ENCODE measurements at regions not wholly inside any gene's neighbourhood (a gene's known extent, or its start where the extent isn't known, plus 50 kb on each side); places are given as distances from the start of the nearest gene placed in this dataset.

DNA sequence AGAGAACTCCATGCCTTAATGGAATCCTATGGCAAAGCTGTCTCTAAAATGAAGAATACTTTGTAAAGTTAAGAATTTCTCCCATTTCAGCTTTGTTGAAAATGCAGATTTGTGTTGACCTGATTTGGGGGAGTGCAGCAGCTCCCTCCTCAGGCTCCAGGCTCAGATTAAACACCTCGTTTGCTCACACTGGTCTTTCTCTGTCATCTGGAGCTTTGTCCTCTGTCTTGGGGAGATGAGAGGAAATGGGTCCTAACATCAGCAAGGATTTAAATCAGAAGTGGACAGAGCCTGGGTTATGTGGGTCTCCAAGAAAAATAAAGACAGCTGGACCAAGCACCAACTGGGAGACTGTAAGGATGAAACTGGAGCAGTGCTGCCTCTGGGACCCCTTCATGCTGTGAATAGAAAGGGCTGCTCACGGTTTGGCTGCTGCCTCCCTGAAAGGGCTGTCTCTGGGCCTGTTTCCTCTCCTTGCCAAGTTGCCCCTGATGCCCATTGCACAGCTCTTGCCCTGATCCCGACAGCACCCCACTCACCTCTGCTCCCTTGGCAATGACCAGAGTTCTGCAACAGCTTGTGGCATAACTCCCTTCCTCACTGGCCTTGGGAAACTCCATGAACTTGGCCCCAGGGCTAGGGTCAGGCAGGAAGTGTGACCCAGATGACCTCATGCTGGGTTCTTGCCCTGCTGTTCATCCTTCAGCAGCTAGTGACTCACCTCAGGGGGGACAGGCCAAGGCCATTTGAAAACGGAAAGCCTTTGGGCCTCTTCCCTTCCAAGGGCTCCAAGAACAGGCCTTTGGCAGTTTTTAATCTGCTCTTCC lies 197.2 kb downstream of the CYP26B1 start:
- Histone ChIP-seq H3K4me1 (no peaks in the 10 kb centered on the region), H3K9me3 (no peaks in the 10 kb centered on the region), H3K27me3 (no peaks in the 10 kb centered on the region), H3K4me3 (ENCODE audit: low read depth, low read length) (no peak overlapping the region), H3K36me3 (no peaks in the 10 kb centered on the region)
- TF ChIP-seq, protein P1, sequence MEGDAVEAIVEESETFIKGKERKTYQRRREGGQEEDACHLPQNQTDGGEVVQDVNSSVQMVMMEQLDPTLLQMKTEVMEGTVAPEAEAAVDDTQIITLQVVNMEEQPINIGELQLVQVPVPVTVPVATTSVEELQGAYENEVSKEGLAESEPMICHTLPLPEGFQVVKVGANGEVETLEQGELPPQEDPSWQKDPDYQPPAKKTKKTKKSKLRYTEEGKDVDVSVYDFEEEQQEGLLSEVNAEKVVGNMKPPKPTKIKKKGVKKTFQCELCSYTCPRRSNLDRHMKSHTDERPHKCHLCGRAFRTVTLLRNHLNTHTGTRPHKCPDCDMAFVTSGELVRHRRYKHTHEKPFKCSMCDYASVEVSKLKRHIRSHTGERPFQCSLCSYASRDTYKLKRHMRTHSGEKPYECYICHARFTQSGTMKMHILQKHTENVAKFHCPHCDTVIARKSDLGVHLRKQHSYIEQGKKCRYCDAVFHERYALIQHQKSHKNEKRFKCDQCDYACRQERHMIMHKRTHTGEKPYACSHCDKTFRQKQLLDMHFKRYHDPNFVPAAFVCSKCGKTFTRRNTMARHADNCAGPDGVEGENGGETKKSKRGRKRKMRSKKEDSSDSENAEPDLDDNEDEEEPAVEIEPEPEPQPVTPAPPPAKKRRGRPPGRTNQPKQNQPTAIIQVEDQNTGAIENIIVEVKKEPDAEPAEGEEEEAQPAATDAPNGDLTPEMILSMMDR (IDR thresholded peaks at IDR 0.05; ENCODE audit: low read depth, low read length), result no peak
- DNase-seq, result no peak

DNA sequence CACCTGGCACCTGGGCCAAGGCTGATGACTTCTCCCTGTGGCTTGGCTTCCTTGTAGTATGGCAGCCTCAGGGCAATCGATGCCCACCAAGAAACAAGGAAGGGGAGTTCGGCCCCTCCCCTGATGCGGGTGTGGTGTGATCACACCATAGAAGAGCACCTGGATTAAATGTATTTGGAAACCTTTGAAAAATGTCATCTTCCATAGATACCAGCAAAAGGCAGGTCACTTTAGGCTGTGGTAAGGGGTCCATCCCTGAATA lies 198.2 kb downstream of the CYP26B1 start:
- Histone ChIP-seq H3K4me1 (no peaks in the 10 kb centered on the region), H3K27me3 (no peaks in the 10 kb centered on the region), H3K4me3 (ENCODE audit: low read depth, low read length) (no peak overlapping the region), H3K36me3 (no peaks in the 10 kb centered on the region), H3K9me3 (no peaks in the 10 kb centered on the region)
- DNase-seq, result no peak
- TF ChIP-seq, protein P1 (IDR thresholded peaks at IDR 0.05; ENCODE audit: low read depth, low read length), result no peak

DNA sequence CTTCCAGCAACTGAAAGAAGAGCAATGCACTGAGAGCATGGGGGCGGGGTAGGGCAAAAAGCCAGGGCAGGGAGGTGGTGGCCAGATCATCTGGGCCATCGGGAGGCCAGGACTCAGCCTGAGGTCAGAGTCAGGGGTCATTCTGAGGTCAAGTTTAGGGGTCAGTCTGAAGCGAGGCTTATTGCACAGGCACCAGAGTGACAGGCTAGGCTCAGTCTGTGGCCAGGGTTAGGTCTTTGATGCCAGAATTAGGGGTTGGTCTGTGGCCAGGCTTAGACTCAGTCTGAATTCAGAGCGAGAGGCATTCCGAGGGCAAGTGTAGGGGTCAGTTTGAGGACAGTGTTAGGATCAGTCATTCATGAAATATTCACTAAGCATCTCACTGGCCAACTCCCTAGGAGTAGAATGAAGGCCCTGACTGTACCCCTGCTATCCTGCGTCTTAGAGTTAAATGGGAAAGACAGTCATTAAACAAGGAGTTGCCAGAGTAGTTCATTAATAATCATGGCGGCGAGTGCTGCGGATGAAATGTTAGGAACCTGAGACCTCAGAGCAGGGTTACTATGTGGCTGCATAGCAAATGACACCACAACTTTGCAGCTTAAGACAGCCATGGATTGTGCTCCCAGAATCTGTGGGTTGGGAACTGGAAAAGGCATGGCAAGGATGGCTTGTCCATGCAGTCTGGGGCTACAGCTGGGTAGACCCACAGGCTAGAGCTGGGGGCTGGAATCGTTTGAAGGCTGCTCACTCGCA lies 198.7 kb downstream of the CYP26B1 start:
- no peak for DNase-seq
- H3K4me3 ChIP-seq (ENCODE audit: low read depth, low read length), result no peak overlapping the region
- H3K4me1 ChIP-seq, result no peaks in the 10 kb centered on the region
- no peaks in the 10 kb centered on the region for H3K9me3 ChIP-seq
- TF ChIP-seq, protein P1 (IDR thresholded peaks at IDR 0.05; ENCODE audit: low read depth, low read length), result no peak
- no peaks in the 10 kb centered on the region for H3K36me3 ChIP-seq
- H3K27me3 ChIP-seq, result no peaks in the 10 kb centered on the region

DNA sequence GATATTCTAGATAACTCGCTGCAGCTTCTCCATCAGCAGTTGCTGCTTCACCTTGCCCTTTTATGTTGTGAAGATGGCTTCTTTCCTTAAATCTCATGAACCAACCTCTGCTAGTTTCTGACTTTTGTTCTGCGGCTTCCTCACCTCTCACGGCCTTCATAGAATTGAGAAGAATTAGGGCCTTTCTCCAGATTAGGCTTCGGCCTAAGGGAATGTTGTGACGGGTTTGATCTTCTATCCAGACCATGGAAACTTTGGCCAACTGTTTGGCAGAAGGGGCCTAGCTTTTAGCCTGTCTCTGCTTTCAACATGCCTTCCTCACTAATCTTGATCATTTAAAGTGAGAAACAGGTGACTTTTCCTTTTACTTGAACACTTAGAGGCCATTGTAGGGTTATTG lies 199.9 kb downstream of the CYP26B1 start:
- TF ChIP-seq, protein P1 (IDR thresholded peaks at IDR 0.05; ENCODE audit: low read depth, low read length), result no peak
- H3K4me3 ChIP-seq (ENCODE audit: low read depth, low read length), result no peak overlapping the region
- no peaks in the 10 kb centered on the region for H3K36me3 ChIP-seq
- no peak for DNase-seq
- no peaks in the 10 kb centered on the region for H3K4me1 ChIP-seq
- H3K27me3 ChIP-seq, result no peaks in the 10 kb centered on the region
- no peaks in the 10 kb centered on the region for H3K9me3 ChIP-seq

DNA sequence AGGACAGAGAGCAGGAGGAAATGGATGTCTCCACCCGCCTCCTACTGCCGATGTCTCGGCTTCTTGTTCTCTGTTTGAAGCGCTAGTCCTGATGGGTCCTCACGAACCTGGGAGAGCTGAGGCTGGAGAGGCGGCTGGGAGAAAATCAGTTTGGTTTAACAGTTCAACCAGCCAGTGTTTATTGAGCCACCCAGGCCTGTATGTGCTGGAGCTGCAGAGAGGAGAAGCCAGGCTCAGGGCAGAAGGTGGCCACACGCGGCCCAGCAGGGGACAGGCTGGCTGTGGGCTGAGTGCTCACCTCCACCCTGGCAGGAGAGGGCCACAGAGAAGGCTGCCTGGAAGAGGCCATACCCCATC lies 202.1 kb downstream of the CYP26B1 start:
- H3K9me3 ChIP-seq, result no peaks in the 10 kb centered on the region
- TF ChIP-seq, protein P1 (IDR thresholded peaks at IDR 0.05; ENCODE audit: low read depth, low read length), result no peak
- no peaks in the 10 kb centered on the region for H3K36me3 ChIP-seq
- H3K4me3 ChIP-seq (ENCODE audit: low read depth, low read length), result no peak overlapping the region
- no peak for DNase-seq
- no peaks in the 10 kb centered on the region for H3K27me3 ChIP-seq
- no peaks in the 10 kb centered on the region for H3K4me1 ChIP-seq

All from BE2C (cell line).